Activated CD4-positive, alpha-beta T cell treated with anti-CD3 and anti-CD28 coated beads, Interleukin-10, Interleukin-2, amounts not matched to agents 100 ng/mL and 50 ng/mL, durations not matched to agents 16 hours and 8 hours (primary cell): ENCODE measurements at regions not wholly inside any gene's neighbourhood (a gene's known extent, or its start where the extent isn't known, plus 50 kb on each side); places are given as distances from the start of the nearest gene placed in this dataset.
"Not testable (repeated sequence)": the region's sequence is repeated elsewhere in the genome, so short reads cannot be mapped to it uniquely, and the experiment has no call there.

Source experiments
- DNase-seq: peaks from one replicate; pipeline ENCODE4 v3.0.0-alpha.2; 2020

GRCh38 chr7:41463770-41464470 lies 239.0 kb downstream of the INHBA start:
- DNase-seq = no peak

GRCh38 chr7:41459623-41460261 lies 243.1 kb downstream of the INHBA start:
- DNase-seq = no peak

- no peak for DNase-seq
Observed at GRCh38 chr7:41459183-41459582, 243.7 kb downstream of the INHBA start.

GRCh38 chr7:41457832-41458437 lies 245.0 kb downstream of the INHBA start:
- no peak for DNase-seq

- no peak for DNase-seq
Observed at GRCh38 chr7:41451826-41452225, 251.1 kb downstream of the INHBA start.

GRCh38 chr7:41449694-41450093 lies 253.2 kb downstream of the INHBA start:
- DNase-seq = no peak

- DNase-seq = no peak
Observed at GRCh38 chr7:41449286-41449685, 253.6 kb downstream of the INHBA start.

- DNase-seq = no peak
Observed at GRCh38 chr7:41448104-41448503, 254.8 kb downstream of the INHBA start.

GRCh38 chr7:41447450-41448042 lies 255.3 kb downstream of the INHBA start:
- no peak for DNase-seq

GRCh38 chr7:41446606-41447449 lies 256.1 kb downstream of the INHBA start:
- no peak for DNase-seq

GRCh38 chr7:41445946-41446345 lies 256.9 kb downstream of the INHBA start:
- no peak for DNase-seq

- DNase-seq = no peak
Observed at GRCh38 chr7:41445432-41445831, 257.5 kb downstream of the INHBA start.

GRCh38 chr7:41439515-41439879 lies 263.4 kb downstream of the INHBA start:
- no peak for DNase-seq

GRCh38 chr7:41438705-41439514 lies 264.0 kb downstream of the INHBA start:
- no peak for DNase-seq

GRCh38 chr7:41437257-41438196 lies 265.4 kb downstream of the INHBA start:
- no peak for DNase-seq

GRCh38 chr7:41436139-41436538 lies 266.8 kb downstream of the INHBA start:
- DNase-seq = no peak

GRCh38 chr7:41435020-41435419 lies 267.9 kb downstream of the INHBA start:
- DNase-seq = not testable (repeated sequence)

- DNase-seq = no peak
Observed at GRCh38 chr7:41431671-41432070, 271.2 kb downstream of the INHBA start.

- DNase-seq = no peak
Observed at GRCh38 chr7:41428381-41428780, 274.5 kb downstream of the INHBA start.

- no peak for DNase-seq
Observed at GRCh38 chr7:41425926-41426325, 277.0 kb downstream of the INHBA start.

GRCh38 chr7:41421056-41421455 lies 281.8 kb downstream of the INHBA start:
- DNase-seq = no peak
